HG02870 (cell line): ENCODE measurements at regions not wholly inside any gene's neighbourhood (a gene's known extent, or its start where the extent isn't known, plus 50 kb on each side); places are given as distances from the start of the nearest gene placed in this dataset.
"Not testable (repeated sequence)": the region's sequence is repeated elsewhere in the genome, so short reads cannot be mapped to it uniquely, and the experiment has no call there.

Experiments
- ATAC-seq: cut with Tn5 transposase; IDR thresholded peaks from one replicate; pipeline ENCODE4 v1.9.1; 2021; ENCODE audit warnings: mild to moderate bottlenecking, moderate library complexity; ENCODE audit not compliant: unreplicated experiment

GRCh38 chr21:32930673-32931072, 95.1 kb upstream of the OLIG2 start:
- ATAC-seq = no peak

DNA sequence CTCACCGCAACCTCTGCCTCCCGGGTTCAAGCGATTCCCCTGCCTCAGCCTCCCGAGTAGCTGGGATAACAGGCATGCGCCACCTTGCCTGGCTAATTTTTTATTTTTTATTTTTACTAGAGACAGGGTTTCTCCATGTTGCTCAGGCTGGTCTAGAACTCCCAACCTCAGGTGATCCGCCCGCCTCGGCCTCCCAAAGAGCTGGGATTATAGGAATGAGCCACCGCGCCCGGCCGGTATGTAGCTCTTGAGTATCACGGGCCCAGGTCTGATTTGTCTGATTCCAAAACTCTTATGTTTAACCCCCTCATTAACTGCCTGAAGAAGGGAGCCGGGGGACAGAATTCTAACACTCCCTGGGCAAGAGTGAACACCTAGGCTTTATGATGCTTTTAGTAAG, 91.7 kb upstream of the OLIG2 start:
- ATAC-seq = not testable (repeated sequence)

GRCh38 chr21:32934829-32935228, 90.9 kb upstream of the OLIG2 start:
- ATAC-seq = no peak

DNA sequence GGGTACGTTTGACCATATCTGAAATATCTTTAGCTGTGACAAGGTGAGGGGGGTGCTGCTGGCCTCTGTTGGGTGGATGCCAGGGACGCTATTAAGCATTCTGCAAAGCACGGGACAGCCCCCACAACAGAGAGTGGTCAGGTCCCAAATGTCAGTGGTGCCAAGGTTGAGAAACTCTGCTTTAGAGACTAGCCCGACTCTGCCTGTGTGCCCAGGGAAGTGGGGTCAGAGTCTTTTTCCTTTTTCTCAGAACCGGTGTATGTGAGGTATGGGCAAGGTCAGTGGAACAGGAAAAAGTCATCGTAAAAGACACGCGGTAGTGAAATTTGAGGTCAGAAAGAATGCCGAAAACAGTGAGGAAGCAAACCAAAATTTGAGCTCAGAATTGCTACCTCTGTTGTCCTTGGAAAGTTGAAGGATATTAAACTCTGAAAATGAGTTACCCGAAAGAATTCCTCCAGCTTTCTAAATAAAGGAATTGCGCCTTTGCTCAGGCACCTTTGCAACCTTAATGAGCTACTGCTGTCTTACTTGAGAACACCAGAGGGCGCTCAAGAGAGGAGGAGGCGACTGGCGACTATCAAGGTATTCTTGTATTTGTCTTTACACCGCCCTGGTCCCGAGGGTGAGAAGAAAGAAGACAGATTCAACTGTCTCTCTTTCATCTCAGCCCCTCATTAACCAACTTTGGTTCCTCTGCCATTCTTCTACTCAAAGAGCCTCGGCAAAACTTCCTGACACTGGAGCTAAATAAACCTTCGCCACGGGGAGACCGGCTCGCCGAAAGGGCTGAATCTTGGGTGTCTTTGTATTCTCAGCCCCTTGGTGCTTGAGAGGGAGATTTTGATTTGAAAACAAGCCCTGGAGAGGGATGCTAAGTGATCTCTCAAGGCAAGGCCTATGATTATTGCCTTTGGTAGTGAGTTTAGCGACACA, 85.4 kb upstream of the OLIG2 start:
- ATAC-seq = no peak

DNA sequence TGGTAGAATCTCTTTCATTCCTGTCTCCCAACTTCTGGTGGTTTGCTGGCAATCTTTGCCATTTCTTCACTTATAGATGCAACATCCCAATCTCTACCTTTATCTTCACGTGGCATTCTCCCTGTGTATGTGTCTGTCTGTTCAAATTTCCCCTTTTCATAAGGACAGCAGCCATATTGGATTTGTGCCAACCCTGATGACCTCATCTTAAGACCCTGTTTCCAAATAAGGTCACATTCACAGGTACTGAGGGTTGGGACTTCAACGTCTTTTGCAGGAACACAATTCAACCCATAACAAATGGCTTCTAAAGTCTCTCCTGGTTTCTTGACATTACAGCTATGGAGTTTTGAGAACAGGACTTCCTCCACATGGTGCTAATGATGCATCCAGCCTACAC, 84.5 kb upstream of the OLIG2 start:
- ATAC-seq = no peak

DNA sequence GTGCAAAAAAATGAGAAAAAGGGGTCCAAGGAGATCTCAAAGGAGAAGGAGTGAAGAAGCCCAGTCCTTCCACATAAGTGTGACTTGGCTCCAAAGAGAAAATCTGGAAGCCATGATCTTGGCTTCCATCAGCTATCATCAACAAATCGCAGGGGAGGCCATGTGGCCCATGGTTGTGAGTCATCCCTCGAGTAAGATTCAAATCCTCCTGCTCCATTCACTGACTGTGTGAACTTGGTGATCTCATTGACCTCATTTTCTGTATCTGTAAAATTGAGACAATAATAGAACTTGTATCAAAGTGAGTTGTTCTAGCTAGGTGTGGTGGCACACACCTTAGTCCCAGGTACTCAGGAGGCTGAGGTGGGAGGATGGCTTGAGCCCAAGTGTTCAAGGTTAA, 79.1 kb upstream of the OLIG2 start:
- ATAC-seq = no peak

DNA sequence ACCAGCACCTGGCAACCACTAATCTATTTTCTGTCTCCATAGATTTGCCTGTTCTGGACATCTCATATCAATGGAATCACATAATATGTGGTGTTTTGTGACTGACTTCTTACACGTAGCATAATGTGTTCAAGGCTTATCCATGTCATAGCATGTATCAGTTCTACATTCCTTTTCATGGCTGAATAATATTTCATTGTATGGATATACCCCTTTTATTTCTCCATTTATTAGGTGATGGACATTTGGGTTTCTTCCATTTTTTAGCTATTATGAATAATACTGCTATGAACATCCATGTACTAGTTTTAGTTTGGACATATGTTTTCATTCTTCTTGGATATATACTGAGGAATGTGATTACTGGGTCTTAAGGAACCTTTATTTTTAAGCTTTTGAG, 78.0 kb upstream of the OLIG2 start:
- ATAC-seq = no peak

GRCh38 chr21:32949701-32950100, 76.0 kb upstream of the OLIG2 start:
- no peak for ATAC-seq

DNA sequence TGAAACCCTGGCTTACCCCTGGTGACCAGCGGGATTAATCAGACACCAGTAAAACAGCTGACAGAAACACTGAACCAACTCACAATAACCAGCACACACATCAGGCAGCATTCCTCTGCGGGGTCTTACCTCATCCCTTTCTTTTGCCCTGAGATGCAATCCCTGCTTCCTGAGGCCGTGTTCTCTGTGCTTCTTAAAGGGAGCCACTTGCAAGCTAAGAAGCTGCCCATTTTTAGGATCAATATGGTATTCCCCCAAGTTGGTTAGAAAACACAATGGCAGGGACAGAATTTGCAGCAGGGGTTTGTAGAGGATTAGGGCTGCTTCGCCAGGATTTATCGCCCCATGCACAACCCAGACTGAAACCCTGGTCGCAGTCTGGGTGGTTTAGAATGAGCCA, 74.7 kb upstream of the OLIG2 start:
- ATAC-seq = no peak

GRCh38 chr21:32954353-32954752, 71.4 kb upstream of the OLIG2 start:
- ATAC-seq = no peak

DNA sequence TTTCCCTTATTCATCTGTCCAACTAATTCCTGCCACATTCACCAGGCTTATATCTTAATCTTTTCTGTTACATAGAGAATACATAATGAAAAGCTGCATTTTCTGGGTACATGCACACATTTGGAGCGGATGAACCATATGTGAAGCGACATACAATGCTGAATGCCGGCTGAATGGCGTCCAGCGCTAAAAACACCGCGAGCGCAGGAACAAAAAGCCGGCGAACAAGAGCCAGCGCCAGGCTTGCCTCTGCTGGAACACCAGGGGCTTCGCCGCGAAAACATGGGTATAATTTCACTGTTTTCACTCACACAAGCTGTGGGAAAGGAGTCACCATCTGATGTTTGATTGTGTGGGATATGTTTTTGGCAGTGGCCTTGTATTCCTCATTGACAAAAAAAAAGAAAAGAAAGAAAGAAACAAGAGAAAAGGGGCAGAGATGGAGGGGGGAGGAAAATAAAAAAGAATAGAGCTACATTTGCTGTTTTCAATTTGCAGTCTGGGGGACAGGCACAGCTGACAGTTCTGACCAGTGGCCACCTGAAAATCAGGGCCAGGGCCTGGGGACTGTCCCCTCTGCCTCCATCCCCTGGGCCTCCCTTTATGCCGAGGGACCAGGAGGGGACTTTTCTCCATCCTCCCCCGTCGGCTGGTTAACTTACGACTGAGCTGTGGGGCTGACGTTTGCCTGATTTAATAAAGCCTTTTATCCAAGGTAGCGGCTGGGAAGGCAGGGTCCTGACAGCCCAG, 70.2 kb upstream of the OLIG2 start:
- no peak for ATAC-seq

GRCh38 chr21:32956061-32956656, 69.6 kb upstream of the OLIG2 start:
- no peak for ATAC-seq

DNA sequence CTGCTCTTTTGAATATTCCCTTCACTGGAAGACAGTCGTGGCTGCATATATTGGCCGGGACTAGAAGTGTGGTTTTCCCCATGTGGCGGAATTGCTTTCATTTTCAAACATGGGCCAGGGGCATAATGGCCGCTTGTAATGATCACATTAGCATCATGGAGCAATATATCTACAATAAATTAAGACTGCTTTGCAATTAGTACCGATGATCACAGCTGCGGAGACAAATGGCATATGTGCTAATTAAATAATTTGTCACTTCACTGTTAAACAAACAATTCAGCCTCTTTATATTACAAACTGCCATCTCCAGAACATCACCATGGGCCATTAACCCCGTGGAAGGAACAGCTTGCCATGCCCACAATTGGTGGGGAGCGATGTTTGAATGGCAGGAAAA, 68.2 kb upstream of the OLIG2 start:
- ATAC-seq = no peak

DNA sequence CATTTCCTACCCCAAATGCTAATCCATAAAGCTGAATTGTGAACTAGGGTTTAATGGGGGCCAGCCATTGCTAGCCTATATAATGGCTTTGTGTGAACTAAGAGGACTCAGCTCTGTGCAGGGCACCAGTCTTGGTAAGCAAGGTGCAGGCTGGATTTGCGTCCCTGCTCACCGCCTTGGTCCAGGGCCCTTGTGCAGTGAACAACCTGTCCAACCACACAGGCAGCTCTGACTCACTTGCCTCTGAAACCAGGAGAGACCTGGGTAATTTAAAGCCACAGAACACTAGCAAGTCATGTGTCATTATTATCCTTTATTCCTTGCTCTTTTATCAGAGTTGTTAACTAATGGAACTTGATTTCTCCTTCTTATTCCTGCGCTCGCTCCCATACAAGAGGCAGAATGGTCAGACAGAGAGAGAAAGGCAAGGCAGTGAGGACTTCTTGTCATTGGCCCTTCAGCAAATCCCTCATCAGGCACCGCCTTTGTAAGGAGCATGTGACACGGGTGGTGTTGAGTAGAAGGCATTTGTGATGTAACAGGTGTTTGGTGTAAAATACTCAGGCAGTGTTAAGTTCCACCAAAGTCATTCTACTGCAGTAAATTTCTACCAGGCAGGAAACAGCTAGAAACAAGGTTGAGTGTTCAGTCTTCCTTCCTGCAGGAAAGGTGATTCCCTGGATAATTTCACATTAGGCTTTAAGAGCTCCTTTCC, 67.3 kb upstream of the OLIG2 start:
- no peak for ATAC-seq

- no peak for ATAC-seq
Measured at GRCh38 chr21:32962268-32962667, 63.5 kb upstream of the OLIG2 start.

DNA sequence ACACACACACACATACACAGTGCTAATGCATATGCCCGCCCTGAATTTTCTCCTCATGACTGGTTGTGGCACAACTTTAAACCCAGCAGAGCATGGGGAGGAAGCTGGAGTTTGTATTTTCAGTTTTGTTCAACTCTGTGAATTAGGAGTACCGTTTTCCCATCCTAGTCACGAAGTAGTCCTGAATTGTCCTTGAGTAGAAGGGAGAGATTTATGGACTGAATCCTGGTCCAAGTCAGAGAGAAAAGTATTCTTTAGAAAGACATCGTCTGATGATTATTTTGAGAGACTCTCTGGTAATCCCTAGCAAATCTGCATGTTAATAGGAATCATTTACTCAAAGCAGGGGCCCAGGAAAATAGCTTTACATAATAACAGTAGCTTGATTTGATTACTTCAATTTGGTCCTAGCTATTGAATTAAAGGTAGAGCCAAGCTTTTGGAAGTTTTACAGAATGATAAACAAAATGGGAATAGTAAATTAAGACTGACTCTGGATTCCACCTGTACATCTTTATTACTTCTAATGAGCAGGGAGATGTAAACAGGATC, 60.5 kb upstream of the OLIG2 start:
- no peak for ATAC-seq

- no peak for ATAC-seq
Measured at GRCh38 chr21:32966120-32966519, 59.6 kb upstream of the OLIG2 start.

- ATAC-seq = not testable (repeated sequence)
Measured at GRCh38 chr21:32968103-32968502, 57.6 kb upstream of the OLIG2 start.

DNA sequence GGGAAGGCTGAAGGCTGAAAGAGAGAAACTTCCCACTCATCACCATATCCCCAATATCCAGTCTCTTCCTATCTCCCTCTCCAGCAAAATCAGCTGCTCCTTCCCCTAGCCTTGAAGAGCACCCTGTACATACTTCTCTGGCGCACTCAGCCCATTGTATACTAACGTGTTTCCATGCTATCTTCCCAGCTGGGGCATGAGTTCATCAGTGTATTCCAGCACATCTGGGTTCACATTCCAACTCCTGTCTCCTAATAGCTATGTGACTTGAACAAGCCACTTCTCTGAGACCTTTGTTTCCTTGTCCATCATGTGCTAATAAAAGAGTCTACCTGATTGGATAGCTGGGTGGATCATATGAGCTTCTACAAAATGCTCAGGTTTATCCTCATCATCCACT, 51.1 kb upstream of the OLIG2 start:
- no peak for ATAC-seq

GRCh38 chr21:32975811-32976431, 49.8 kb upstream of the OLIG2 start:
- ATAC-seq = no peak
